Hematopoietic multipotent progenitor cell treated with erythropoietin and hydrocortisone succinate and interleukin-3 and kit ligand, for 17 days (in vitro differentiated cells): ENCODE measurements at regions not wholly inside any gene's neighbourhood (a gene's known extent, or its start where the extent isn't known, plus 50 kb on each side); places are given as distances from the start of the nearest gene placed in this dataset.

Experiments
- DNase-seq: peaks from one replicate; pipeline ENCODE4 v3.0.0-alpha.2; 2015; ENCODE audit warnings: low spot score

DNA sequence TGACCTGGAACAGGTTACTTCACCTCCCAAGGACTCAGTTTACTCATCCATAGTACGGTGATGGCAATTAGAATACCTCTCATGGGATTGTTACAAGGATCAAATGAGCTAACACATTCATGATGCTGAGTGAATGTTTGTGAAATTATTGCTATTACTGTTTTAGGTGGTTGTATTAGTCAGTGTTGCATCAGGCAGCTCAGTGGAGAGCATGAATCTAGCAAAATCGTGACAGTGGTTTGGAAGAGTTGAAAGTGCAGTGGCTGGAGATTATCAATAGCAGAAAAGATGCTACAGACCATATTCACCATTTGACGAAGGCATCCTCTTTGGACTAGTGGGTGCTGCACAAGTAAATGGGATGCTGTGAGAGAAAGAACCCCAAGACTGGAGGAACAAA, 50.4 kb upstream of the CTNNBL1 start:
- DNase-seq: no peak

DNA sequence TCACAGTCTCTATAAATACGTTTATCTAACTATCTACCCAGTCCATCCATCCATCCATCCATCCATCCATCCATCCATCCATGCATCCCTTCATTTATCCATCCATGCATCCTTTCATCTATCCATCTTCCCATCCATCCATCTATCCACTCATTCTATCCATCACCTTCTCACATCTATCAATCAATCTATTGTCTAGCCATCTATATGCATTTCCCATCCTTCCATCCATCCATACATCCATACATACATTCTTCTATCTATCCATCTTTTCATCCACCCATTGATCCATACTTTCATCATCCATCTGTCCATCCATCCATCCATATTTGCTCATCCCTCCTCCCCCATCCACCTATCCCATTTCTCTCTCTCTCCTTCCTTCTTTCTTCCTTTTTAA, 51.6 kb upstream of the CTNNBL1 start:
- DNase-seq: no peak

DNA sequence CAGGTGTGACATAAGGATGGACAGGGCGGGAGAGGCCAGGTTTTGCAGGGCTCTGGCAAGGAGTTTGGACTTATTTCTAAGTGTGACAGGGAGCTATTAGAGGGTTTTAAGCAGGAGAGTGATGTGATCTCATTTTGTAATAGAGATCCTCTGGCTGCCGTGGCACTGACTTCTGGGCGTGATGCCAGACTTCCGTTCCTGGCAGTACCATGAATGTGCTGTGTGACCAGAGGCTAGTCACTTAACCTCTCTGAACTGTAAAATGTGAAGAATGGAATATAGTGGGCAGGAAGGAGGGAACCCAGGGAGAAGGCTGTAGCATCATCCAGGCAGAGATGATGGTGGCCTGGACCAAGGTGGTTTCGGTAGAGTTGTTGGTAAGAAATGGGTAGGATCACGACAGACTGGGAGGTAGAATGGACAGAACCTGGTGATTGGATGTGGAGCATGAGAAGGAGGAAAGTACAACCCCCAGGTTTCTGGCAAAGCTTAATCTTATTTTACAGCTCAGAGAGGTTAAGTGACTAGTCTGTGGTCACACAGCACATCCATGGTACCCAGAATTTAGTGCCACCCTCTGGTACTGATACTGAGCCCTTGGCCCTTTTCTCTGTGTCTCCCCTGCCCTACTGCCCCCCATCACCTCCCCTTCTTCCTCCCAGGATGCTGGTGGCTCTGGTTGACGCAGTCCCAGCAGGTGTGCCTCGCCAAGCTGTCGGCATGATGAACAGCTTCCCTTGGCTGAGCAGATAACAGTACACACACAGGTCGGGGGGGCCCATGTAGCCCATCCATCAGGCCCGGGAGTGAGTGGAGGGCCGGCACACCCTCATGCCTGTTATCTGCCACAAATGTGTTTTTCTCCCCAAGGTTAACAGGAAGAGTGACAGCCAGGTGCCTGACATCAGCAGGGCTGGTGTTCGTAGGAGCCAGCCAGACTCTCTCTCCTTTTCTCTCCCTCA, 52.9 kb upstream of the CTNNBL1 start:
- DNase-seq: no peak

DNA sequence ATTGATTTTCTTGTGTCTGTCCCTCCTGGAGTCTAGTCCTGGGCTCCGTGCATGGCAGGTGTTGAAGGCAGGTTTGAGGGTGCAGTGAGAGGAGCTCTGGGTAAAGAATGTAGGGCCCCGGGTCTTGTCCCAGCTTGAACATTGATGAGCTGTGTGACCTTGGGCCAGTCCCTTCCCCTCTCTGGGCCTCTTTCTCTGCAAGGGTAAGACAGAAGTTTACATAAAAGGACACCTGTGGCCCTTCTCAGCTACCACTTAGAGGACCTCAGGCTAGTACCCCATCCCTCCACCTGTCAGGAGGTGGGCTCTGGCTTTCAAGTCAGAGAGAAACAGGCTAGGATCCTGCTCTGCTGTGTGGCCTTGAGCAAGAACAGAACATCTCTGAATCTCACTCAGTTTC, 55.3 kb upstream of the CTNNBL1 start:
- DNase-seq: no peak

DNA sequence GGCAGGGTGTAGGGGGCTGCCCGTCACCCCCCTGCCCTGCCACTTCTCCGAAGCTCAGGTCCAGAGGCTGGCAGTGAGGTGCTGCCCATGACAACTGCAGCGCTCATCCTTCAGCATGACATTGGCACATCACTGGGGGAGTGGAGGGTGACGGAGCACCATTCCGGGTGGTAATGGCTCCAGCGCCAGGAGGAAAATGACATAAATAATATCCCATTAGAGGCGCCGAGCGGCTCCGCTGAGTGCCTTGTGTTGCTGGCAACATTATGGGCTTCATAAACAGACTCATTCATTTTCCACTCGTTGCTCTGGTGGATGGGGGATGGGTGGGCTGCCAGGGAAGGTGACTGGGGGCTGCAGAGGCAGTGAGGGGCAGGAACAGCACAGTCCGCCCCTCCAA, 56.9 kb upstream of the CTNNBL1 start:
- DNase-seq: no peak

DNA sequence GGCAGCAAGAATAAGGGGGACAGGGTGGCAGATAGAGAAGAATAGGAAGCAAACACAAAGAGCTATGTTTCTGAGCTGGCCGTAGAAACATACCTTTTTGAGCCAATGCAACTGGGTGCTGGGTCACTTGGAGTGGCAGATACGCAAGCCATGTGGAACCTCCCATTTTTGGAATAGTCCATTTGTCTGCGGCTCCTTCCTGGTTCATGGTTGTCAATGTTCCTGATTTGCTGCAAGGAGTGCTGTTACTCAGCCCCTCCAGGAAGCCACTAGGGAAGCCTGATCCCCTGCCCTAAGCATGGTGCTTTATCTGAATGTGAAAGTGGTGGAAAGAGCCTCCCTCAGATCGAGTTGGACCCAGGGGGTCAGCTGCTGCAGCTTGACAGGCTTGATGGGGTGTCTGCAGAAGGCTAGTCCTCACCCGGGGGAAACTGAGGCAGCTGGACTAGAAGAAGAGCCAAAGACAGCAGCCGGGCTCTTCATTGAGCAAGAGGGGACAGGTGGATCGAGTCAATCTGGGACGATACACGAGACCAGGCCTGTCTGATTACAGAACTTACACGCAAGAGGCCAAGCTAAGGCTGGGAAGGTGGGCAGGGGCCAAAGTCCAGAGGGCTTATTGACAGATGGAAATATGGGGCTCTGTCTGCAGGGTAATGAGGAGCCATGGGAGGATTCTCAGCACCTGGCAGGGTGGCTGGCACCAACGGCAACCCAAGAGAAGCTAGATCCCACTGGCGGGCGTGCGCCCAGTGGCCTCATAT, 57.4 kb upstream of the CTNNBL1 start:
- DNase-seq: no peak

DNA sequence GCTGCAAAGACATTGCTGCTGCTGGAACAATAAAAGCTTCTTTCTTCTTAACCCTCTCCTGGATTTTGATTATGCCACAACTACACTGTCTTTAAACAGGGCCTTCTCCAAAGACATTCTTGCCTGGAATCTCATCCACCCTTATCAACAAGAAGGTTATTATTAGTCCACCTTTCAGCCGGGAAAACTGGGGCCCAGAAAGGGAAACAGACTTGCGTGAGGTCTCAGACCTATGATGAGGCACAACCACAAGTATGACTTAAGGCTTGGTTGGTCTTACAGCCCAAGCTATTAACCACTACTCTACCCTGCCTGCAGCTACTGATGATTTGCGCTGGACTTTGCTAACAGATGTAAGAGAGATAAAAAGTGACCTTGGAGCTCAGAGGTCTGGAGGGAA, 62.8 kb upstream of the CTNNBL1 start:
- DNase-seq: no peak

DNA sequence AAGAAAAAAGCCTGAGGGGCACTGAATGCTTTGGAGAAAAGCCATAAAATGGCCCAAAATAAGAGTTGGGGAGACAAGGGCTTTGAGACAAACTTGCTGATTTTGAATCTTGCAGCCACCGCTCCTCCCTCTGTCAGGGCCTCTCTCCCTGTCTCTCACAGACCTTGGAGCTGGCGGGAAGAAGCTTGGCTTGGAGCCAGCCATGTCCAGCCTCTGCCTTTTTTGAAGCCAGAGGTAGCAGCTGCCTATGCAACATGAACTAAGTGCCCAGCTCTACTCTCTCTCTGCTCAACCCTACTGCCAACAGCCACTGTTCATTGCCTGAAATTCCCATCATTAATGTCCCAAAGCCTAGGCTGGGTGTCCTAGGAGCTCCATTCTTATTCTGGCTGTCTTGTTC, 63.7 kb upstream of the CTNNBL1 start:
- no peak for DNase-seq

DNA sequence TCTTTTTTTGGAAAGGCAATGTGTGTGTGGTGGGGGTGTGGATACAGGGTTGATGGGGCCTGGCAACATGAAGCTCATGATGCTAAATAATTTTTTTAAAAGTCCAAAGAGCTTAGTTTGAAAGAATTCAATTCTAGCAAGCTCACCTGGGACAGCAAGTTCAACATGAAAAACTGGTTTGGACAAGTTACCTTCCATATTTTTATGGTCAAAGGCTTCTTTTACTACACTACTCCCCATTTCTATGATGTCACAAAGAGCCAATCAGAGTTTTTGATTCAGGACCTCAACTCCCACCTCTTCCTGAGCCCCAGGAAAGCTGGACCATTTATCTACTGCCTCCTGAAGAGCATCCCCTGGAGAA, 66.1 kb upstream of the CTNNBL1 start:
- DNase-seq: no peak

DNA sequence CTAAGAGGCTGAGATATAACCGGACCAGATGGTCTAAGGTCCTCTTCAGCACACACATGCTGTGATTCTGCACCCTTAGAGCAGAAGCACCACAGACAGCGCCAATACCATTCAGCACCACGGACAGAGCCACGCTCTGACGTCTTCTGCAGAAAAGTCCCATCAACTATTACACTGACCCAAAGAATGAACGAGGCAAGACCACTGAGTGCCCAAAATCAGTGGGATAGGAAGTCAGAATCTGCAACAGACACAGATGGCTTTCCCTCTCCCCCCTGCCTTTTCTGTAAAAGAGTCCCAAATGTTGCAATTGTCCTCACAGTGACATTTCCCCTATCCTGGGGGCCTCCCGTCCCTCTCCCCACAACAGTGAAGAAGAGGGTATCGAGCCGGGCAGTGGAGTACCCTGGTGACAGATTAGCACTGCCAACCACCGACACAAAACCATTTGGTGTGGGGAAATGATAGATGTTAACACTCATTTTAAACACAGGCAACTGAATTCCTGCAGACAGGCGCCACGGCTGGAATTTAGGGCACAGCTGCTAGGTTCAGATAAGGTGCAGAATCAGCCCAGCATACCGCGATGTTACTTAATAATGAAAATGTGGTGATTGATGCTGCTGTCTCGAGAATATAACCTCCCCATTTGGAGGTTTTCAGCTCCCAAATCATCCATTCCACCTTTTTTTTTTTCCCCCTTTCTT, 66.6 kb upstream of the CTNNBL1 start:
- no peak for DNase-seq

DNA sequence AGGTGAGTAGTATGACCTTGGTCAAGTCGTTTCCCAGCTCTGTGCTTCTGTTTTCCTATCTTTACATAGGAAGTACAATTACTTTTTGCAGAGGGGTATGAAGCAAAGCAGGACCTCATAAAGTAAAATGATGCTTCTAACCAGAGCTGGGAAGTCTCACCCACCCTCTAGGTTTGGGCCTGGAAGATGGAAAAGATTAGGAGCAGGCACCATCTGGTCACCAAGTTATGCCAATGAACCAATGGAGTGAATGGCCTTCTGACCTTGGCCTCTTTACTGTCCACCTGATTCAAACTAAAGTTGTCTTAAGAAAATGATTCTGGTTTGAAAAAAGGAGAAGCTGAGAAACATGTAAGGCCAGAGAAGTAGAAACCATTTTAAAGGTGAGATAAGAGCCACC, 68.9 kb upstream of the CTNNBL1 start:
- no peak for DNase-seq

DNA sequence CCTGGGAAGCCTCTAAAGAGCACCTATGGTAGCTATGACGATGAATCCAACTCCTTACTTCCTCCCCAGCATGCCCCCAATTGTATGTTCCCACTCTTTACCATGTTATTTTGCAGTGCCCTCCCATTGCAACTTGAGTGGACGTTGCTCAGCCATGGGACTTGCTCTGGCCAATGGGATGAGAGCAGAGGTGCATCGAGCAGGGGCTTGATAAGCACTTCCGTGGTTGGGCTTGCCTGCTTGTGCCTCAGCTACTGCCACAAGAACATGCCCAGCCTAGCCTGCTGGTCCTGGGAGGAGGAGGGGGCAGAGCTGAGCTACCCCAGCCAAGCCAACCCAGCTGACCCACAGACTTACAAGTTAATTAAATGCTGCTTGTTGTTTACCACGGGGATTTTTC, 71.1 kb upstream of the CTNNBL1 start:
- DNase-seq: no peak

DNA sequence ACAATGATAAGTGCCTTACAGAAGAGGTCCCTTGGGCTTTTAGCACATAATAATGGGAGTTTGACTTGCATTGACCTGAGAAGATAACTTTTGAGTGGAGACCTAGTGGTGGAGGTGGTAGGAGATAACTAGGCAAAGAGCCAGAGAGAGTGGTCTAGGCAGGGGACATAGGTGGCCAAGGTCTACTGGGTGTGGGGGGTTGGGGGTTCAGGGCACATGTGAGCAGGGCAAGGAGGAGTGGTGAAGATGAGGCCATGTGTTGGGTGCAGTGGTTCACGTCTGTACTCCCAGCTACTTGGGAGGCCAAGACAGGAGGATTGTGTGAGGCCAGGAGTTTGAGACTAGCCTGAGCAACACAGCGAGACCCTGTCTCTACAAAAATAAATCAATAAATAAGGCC, 74.3 kb upstream of the CTNNBL1 start:
- DNase-seq: no peak

DNA sequence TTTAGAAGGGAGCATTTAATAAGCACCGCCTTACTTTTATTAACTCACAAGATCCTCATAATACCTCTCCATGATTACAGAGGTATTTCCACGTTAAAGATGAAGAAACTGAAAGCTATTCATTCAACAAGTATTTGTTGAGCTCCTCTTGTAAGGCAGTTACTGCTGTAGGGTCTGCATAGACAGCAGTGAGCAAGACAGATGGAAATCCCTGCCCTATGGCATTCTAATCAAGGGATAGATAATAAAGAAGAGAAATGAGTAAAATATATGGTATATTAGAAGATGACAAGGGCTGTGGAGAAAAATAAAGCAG, 77.8 kb upstream of the CTNNBL1 start:
- no peak for DNase-seq

DNA sequence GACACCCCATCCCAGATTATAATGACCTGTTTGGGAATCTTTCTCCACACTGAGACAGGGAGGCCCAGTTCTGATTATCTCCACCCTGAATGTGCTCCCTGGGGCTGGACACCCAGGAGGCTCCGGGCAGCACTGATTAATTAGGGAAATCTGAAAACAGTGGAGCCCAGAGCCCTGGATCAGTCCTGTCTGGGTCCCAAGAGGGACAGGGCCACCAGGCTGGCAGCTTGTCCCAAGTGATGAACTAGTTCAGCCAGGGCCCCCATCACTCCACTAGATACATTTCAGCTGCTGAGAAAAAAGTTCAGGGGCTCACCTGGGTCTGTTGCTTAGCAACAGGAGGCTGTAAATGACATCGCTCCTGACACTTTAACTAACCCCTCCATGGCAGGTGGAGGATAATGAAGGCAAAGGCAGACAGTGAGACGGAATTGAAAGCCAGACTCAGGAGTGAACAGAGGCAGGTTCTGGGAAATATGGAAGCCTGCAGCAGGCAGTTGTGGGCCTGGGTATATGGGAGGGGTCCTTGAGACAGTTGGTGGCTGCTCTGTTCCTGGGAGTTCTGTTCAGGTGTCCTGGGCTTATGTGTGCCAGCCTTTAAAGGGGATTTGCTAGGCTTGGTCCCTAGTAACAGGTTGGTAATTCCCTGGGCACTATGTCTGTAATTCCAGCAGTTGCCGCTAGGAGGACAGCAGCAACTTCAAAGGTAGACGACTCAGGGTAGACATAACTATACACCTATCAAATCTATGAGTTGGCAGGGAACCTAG, 78.3 kb upstream of the CTNNBL1 start:
- peak; percentile 45 for DNase-seq

DNA sequence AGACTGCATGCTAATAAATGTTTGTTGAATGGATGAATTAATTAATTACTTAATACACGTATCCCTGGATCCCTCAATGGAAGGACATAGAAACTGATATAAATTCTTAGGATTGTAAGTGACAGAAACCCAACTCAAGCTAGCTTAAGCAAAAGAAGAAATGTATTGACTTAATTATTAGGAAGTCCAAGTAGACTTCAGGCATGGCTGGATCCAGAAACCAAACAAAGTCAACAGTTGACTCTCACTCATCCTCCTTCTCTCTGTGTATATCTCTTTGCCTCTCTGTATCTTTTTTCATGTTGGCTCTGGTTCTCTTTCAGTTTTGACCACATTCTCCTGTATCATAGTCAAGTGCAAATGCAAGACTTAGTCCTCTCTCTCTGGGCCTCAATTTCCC, 82.0 kb upstream of the CTNNBL1 start:
- no peak for DNase-seq

DNA sequence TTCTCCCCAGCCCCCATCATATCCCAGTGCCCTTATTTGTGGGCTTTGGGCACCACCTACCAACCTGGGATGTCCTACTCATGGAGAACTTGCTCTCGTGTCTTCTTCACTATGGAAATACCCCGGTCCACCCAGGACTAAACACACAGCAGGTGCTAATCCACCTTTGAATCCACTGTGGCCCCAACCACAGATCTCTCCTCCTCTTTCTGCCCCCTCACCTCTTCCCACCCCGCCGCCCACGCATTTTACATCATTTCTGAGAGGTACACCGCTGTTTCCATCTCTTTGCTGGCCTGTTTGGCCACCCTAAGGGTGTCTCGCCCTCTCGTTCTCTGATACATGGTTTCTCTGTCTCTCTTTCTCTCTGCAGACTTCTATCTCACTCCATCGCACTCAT, 82.5 kb upstream of the CTNNBL1 start:
- no peak for DNase-seq

DNA sequence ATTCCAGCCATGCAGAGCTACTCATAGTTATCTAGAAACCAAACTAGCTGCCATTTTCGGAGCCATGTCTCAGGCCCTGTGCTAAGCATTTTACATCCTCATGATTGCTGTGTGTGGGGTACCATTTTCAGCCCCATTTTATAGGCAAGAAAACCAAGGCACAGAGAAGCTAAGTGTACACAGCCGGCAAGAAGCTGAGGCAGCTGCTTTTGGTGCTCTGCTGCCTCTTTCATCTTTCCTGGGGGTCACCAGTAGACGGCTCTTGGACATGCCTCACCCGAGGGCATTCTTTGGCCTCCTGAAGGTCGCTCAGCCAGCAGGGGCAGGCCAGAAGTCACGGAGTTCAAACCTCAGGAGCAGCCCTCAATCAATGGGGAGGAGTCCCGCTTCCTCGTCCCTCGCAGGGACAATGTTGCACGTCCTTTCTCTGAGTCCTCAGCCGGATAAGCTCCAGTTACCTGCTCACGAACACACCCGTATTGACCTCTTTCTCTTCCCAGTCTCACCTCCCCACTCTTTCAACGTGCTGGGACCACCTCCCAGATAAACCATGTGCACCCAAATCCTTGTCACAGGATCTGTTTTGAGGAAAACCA, 82.6 kb upstream of the BLCAP start:
- no peak for DNase-seq

DNA sequence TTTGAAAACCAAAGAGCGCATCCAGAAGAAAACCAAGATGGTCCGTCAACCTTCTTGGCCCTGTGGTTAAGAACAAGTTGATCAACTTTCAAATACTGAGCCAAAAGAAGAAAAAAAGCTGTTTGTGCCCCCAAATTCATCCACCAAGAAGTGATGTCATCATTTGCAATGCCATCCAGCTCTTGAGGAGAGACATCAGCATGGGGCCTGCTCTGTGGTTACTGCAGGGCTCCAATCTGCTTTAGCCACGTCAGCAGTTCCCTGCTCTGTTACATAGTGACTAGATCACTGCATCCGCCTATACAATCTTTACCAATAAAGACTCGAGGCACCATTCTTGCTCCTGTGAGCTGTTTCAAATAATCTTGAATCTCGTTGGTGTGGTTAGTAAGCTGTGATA, 75.0 kb upstream of the BLCAP start:
- DNase-seq: no peak

DNA sequence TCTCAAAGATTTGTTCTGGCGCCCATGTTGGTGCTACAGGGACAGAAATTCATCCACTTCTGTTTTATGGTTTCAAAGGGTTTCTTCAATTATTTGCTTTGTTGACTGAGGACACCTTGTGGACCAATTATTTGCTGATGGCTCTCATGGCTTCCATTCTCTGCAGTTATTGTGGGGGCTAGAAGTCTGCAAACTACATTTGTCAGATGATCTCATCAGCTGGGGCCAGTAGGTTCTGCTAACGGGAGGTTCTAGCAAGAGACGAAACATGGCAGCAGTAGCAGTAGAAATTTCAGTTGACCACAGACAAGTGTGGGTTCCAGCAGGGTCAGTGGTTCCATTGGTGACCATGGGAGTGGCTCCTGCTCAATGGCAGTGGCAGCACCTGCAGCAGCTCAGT, 72.8 kb upstream of the BLCAP start:
- DNase-seq: no peak

DNA sequence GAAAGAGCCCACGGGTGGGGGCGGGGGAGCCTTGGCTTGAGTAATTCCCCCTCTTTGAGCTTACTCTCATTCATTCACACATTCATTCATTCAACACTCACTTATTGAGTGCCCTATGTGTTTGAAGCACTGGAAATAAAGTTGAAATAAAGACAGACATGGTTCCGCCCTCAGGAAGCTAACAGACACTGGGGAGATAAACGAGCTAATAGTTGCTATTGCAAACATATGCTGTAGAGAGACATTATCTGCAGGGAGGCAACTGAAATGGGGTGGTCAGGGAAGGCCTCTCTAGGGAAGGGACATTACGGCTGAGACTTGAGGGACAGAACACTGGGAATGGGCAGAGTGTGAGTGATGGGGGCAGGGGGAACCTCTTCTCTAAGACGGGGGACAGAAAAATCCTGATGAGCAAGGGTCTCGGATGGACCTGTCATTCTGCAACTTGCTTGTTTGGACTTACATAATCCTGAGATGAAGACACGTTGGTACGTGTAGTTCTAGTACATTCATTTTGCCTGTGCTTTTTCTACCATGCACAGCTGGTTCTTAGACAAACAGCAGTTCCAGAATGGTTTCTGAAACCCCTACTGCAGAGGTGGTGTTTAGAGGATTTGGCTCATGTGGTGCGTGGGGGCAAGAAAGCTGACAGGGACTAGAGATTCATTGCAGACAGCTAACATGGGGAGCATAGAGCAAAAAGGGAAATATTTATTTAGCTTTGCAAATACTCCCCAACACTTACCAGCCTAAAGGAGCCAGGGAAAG, 71.1 kb upstream of the BLCAP start:
- DNase-seq: no peak
